IMR-90 (cell line): ENCODE measurements at regions not wholly inside any gene's neighbourhood (a gene's known extent, or its start where the extent isn't known, plus 50 kb on each side); places are given as distances from the start of the nearest gene placed in this dataset.

Source experiments
- ATAC-seq: fragments of 200-7000 bp; cut with Tn5 transposase; 2 replicates; pipeline ENCODE4 v1.9.1; 2020; ENCODE audit warnings: low read depth, mild to moderate bottlenecking, moderate library complexity
- BruUV-seq: library from RNA; stranded (reverse); fragments of 400-500 nt; replicated peaks from 2 replicates; lab custom pipeline; 2021; lab: Mats Ljungman, UMichigan
- CTCF ChIA-PET: fragments of 300-600 bp; formaldehyde crosslinking; extraction: SDS; loops from one replicate; lab custom pipeline; 2021; ENCODE audit warnings: antibody characterized with exemption; lab: Yijun Ruan, JAX
- POLR2A ChIA-PET: fragments of 300-600 bp; sonication (Branson Sonifier 250); formaldehyde crosslinking; loops from one replicate; lab custom pipeline; 2022; ENCODE audit warnings: antibody characterized with exemption; ENCODE audit not compliant: unreplicated experiment; lab: Charles Lee
- DNase-seq: peaks from one replicate; pipeline ENCODE4 v3.0.0; 2013
- H2AFZ ChIP-seq: replicated peaks from 2 replicates; pipeline ENCODE3; 2013; ENCODE audit warnings: low read length, mild to moderate bottlenecking; ENCODE audit not compliant: poor library complexity
- H2AK5ac ChIP-seq: 2 replicates; pipeline ENCODE4 v1.6.1; 2013; ENCODE audit warnings: low read depth, low read length, inconsistent platforms
- H2AK9ac ChIP-seq: replicated peaks from 2 replicates; pipeline ENCODE3; 2013; ENCODE audit warnings: mild to moderate bottlenecking, low read depth, low read length, moderate library complexity; ENCODE audit not compliant: poor library complexity
- H2BK120ac ChIP-seq: 2 replicates; pipeline ENCODE4 v1.6.1; 2013; ENCODE audit warnings: low read depth, low read length, inconsistent platforms
- H2BK15ac ChIP-seq: 3 replicates; pipeline ENCODE4 v1.6.1; 2013; ENCODE audit warnings: low read depth, low read length, inconsistent platforms
- H2BK20ac ChIP-seq: 2 replicates; pipeline ENCODE4 v1.6.1; 2013; ENCODE audit warnings: low read depth, mild to moderate bottlenecking, inconsistent platforms, low read length, moderate library complexity
- H2BK5ac ChIP-seq: 2 replicates; pipeline ENCODE4 v1.6.1; 2013; ENCODE audit warnings: mild to moderate bottlenecking, low read depth, low read length, inconsistent platforms; ENCODE audit not compliant: poor library complexity, severe bottlenecking
- H3K14ac ChIP-seq: replicated peaks from 2 replicates; pipeline ENCODE4 v1.6.1; 2013; ENCODE audit warnings: low read depth, low read length, inconsistent platforms
- H3K18ac ChIP-seq: 2 replicates; pipeline ENCODE4 v1.6.1; 2013; ENCODE audit warnings: low read depth, low read length, control low read depth
- H3K23ac ChIP-seq: 2 replicates; pipeline ENCODE4 v1.6.1; 2013; ENCODE audit warnings: low read depth, low read length, inconsistent platforms
- H3K27ac ChIP-seq: 2 replicates; pipeline ENCODE4 v1.5.1; 2013; ENCODE audit warnings: mild to moderate bottlenecking, control low read depth, low read length; ENCODE audit not compliant: insufficient read depth
- H3K27me3 ChIP-seq: 2 replicates; pipeline ENCODE4 v1.6.1; 2013; ENCODE audit warnings: low read length; ENCODE audit not compliant: control insufficient read depth, insufficient read depth
- H3K36me3 ChIP-seq: 2 replicates; pipeline ENCODE4 v1.6.1; 2013; ENCODE audit warnings: low read length, mixed read lengths; ENCODE audit not compliant: control insufficient read depth, insufficient read depth
- H3K4ac ChIP-seq: 2 replicates; pipeline ENCODE4 v1.6.1; 2013; ENCODE audit warnings: low read depth, low read length, inconsistent platforms
- H3K4me1 ChIP-seq: 2 replicates; pipeline ENCODE4 v1.6.1; 2013; ENCODE audit warnings: low read length, mixed read lengths; ENCODE audit not compliant: control insufficient read depth, insufficient read depth
- H3K4me2 ChIP-seq: 2 replicates; pipeline ENCODE4 v1.6.1; 2013; ENCODE audit warnings: low read depth, mild to moderate bottlenecking, control low read depth, low read length, moderate library complexity
- H3K4me3 ChIP-seq: 2 replicates; pipeline ENCODE4 v1.5.1; 2013; ENCODE audit warnings: low read depth, mild to moderate bottlenecking, control low read depth, low read length, moderate library complexity; ENCODE audit not compliant: insufficient read depth
- H3K56ac ChIP-seq: 2 replicates; pipeline ENCODE4 v1.6.1; 2013; ENCODE audit warnings: low read length, inconsistent platforms; ENCODE audit not compliant: insufficient read depth; ENCODE audit errors: extremely low read depth
- H3K79me1 ChIP-seq, 2 experiments: 2 replicates each; pipeline ENCODE4 v1.6.1; 2013; ENCODE audit warnings: low read length in 2 of 2, inconsistent platforms in 1 of 2, low read depth in 1 of 2
- H3K9ac ChIP-seq: 2 replicates; pipeline ENCODE4 v1.6.1; 2013; ENCODE audit warnings: low read depth, low read length, control low read depth
- H3K9me1 ChIP-seq: 2 replicates; pipeline ENCODE4 v1.6.1; 2013; ENCODE audit warnings: low read length, inconsistent platforms; ENCODE audit not compliant: insufficient read depth
- H3K9me3 ChIP-seq: 2 replicates; pipeline ENCODE4 v1.6.1; 2013; ENCODE audit warnings: low read length; ENCODE audit not compliant: control insufficient read depth, insufficient read depth
- H4K20me1 ChIP-seq: 2 replicates; pipeline ENCODE4 v1.6.1; 2013; ENCODE audit warnings: low read length, inconsistent platforms; ENCODE audit not compliant: insufficient read depth
- H4K5ac ChIP-seq: 2 replicates; pipeline ENCODE4 v1.6.1; 2013; ENCODE audit warnings: mild to moderate bottlenecking, low read depth, low read length, control low read depth
- H4K8ac ChIP-seq, 2 experiments: 2 replicates each; pipeline ENCODE4 v1.6.1; 2013; ENCODE audit warnings: low read depth in 2 of 2, low read length in 2 of 2, control low read depth in 1 of 2, inconsistent platforms in 1 of 2
- H4K91ac ChIP-seq: 2 replicates; pipeline ENCODE4 v1.6.1; 2013; ENCODE audit warnings: low read depth, low read length, inconsistent platforms; ENCODE audit not compliant: insufficient read depth
- MAFK ChIP-seq: IDR thresholded peaks from 2 replicates; pipeline ENCODE4 v1.6.1; 2012; ENCODE audit warnings: low read depth, low read length, improper control_type of control experiment
- POLR2A ChIP-seq: IDR thresholded peaks from 2 replicates; pipeline ENCODE4 v1.6.1; 2012; ENCODE audit warnings: mild to moderate bottlenecking, low read depth, low read length
- RAD21 ChIP-seq: IDR thresholded peaks from 2 replicates; pipeline ENCODE4 v1.6.1; 2012; ENCODE audit warnings: low read length, improper control_type of control experiment
- WGBS, 2 experiments: methylation state at CpG; one replicate each; pipeline versions ENCODE4 v1.1.5 to v1.1.7; 2013; ENCODE audit warnings: missing lambda C conversion rate in 2 of 2; ENCODE audit not compliant: insufficient read length in 1 of 2; ENCODE audit errors: extremely low coverage in 2 of 2; 5-methylcytosine and 5-hydroxymethylcytosine counted together
- dilution Hi-C: fragments of 300-500 bp; cut with HindIII; formaldehyde crosslinking; loops from one replicate; pipeline ENCODE4 v1.14.3; 2018; ENCODE audit warnings: low sequenced_read_pairs; ENCODE audit not compliant: unreplicated experiment
- in situ Hi-C: fragments of 300-500 bp; cut with MboI; formaldehyde crosslinking; loops from 3 replicates; pipeline ENCODE4 v1.14.3; 2019; ENCODE audit warnings: low sequenced_read_pairs, inconsistent platforms, mixed read lengths
- intact Hi-C: fragments of 100-400 bp; cut with micrococcal nuclease; formaldehyde crosslinking; loops from 2 replicates; pipeline ENCODE4 v1.10.0; 2022

GRCh38 chr10:78481842-78482241, 448.2 kb downstream of the RPS24 start:
- H3K36me3 ChIP-seq: no peaks in the 10 kb centered on the region
- H2BK15ac ChIP-seq: no peak overlapping the region
- DNase-seq (no peak), ATAC-seq (no peak)
- no peak overlapping the region for H4K91ac ChIP-seq
- H3K23ac ChIP-seq: no peak overlapping the region
- H2AFZ ChIP-seq: no peak overlapping the region
- no peak overlapping the region for H3K56ac ChIP-seq
- H3K18ac ChIP-seq: no peak overlapping the region
- H2BK5ac ChIP-seq: no peak overlapping the region
- no peak overlapping the region for H3K14ac ChIP-seq
- 0 out of 2 replicates have a peak, but pooled peaks cover 5% of the 10 kb centered on the region for H3K9me1 ChIP-seq
- in situ Hi-C loops: no loop called here
- H4K8ac ChIP-seq: no peak overlapping the region
- peaks cover 2% of the 10 kb centered on the region; the same call in 1 of the 2 replicates for H3K4me1 ChIP-seq
- no peak for TF ChIP-seq MAFK
- no peak for TF ChIP-seq POLR2A
- no peak for TF ChIP-seq RAD21
- H3K4me2 ChIP-seq: no peak overlapping the region
- H3K9me3 ChIP-seq: no peaks in the 10 kb centered on the region
- H3K79me1 ChIP-seq: no peaks in the 10 kb centered on the region
- no peak overlapping the region for H4K5ac ChIP-seq
- no peak overlapping the region for H2BK120ac ChIP-seq
- dilution Hi-C loops: no loop called here
- BruUV-seq: no TSS peak
- H2AK9ac ChIP-seq: no peak overlapping the region
- no peak overlapping the region for H3K4me3 ChIP-seq
- no peak overlapping the region for H3K9ac ChIP-seq
- H3K4ac ChIP-seq: no peak overlapping the region
- ChIA-PET POLR2A (no interaction called here), CTCF (no interaction called here)
- no CpG with 5 or more reads among the region's 3 CpGs for WGBS, 2 experiments
- H3K27ac ChIP-seq: no peak overlapping the region
- intact Hi-C loops: no loop called here
- peaks cover 14% of the 10 kb centered on the region for H3K27me3 ChIP-seq
- no peak overlapping the region for H2AK5ac ChIP-seq
- H2BK20ac ChIP-seq: no peak overlapping the region
- H4K20me1 ChIP-seq: no peaks in the 10 kb centered on the region
